Ishikawa (cell line): ENCODE measurements at regions not wholly inside any gene's neighbourhood (a gene's known extent, or its start where the extent isn't known, plus 50 kb on each side); places are given as distances from the start of the nearest gene placed in this dataset.

ENCODE experiments used
- CREB1 ChIP-seq: IDR thresholded peaks from 2 replicates; pipeline ENCODE4 v1.6.1; 2012; ENCODE audit warnings: low read depth
- EP300 ChIP-seq: IDR thresholded peaks from 2 replicates; pipeline ENCODE4 v1.6.1; 2012; ENCODE audit warnings: borderline replicate concordance
- MAX ChIP-seq: IDR thresholded peaks from 2 replicates; pipeline ENCODE4 v1.6.1; 2012
- TAF1 ChIP-seq: IDR thresholded peaks from 2 replicates; pipeline ENCODE4 v1.6.1; 2012; ENCODE audit warnings: low read depth, mild to moderate bottlenecking
- TEAD4 ChIP-seq: IDR thresholded peaks from 2 replicates; pipeline ENCODE4 v1.6.1; 2012
- ZBTB7A ChIP-seq: IDR thresholded peaks from 2 replicates; pipeline ENCODE4 v1.6.1; 2012; ENCODE audit warnings: low read depth

GRCh38 chr1:239056940-239057339 lies 329.4 kb upstream of the CHRM3 start:
- TF ChIP-seq CREB1 (no peak), MAX (no peak), EP300 (no peak), ZBTB7A (no peak), TEAD4 (no peak), TAF1 (no peak)
